Caco-2 (cell line): ENCODE measurements at regions not wholly inside any gene's neighbourhood (a gene's known extent, or its start where the extent isn't known, plus 50 kb on each side); places are given as distances from the start of the nearest gene placed in this dataset.
A peak's percentile ranks its signal among the peaks of the same experiment; 100 is the strongest.

Experiments used
- BruUV-seq: library from RNA; stranded (reverse); fragments of 400-500 nt; replicated peaks from 2 replicates; lab custom pipeline; 2021; lab: Mats Ljungman, UMichigan
- CTCF ChIA-PET: fragments of 300-600 bp; sonication (Branson Sonifier 250); formaldehyde crosslinking; loops from one replicate; lab custom pipeline; 2022; ENCODE audit warnings: antibody characterized with exemption; lab: Charles Lee
- POLR2A ChIA-PET: fragments of 300-600 bp; sonication (Branson Sonifier 250); formaldehyde crosslinking; loops from one replicate; lab custom pipeline; 2022; ENCODE audit warnings: antibody characterized with exemption; lab: Charles Lee
- DNase-seq, 2 experiments: peaks; one replicate each; pipeline versions ENCODE4 v3.0.0 to v3.0.0-alpha.2; 2020 to 2022
- H3K27me3 ChIP-seq: replicated peaks from 2 replicates; pipeline ENCODE4 v1.6.0; 2011; ENCODE audit warnings: low read length; ENCODE audit not compliant: control insufficient read depth, insufficient read depth
- H3K36me3 ChIP-seq: 2 replicates; pipeline ENCODE4 v1.5.1; 2011; ENCODE audit warnings: low read length; ENCODE audit not compliant: control insufficient read depth, insufficient read depth
- H3K4me1 ChIP-seq: fragments of 250-450 bp; sonication (Bioruptor Pico); 2 replicates; pipeline ENCODE4 v1.5.1; 2020; ENCODE audit warnings: mild to moderate bottlenecking
- H3K4me3 ChIP-seq: 2 replicates; pipeline ENCODE4 v1.5.1; 2011; ENCODE audit warnings: low read depth, mild to moderate bottlenecking, control low read depth, low read length
- H3K9me3 ChIP-seq: fragments of 250-450 bp; sonication (Bioruptor Pico); 2 replicates; pipeline ENCODE4 v1.5.1; 2020; ENCODE audit warnings: mild to moderate bottlenecking, moderate library complexity
- H3K27ac Mint-ChIP-seq: one replicate; pipeline ENCODE4 v1.8.0; 2022; ENCODE audit warnings: mixed read lengths; ENCODE audit not compliant: unreplicated experiment
- H3K27me3 Mint-ChIP-seq: one replicate; pipeline ENCODE4 v1.8.0; 2022; ENCODE audit warnings: mixed read lengths; ENCODE audit not compliant: insufficient read depth, unreplicated experiment
- H3K36me3 Mint-ChIP-seq: one replicate; pipeline ENCODE4 v1.8.0; 2022; ENCODE audit warnings: mild to moderate bottlenecking, mixed read lengths; ENCODE audit not compliant: insufficient read depth, unreplicated experiment
- H3K4me1 Mint-ChIP-seq: one replicate; pipeline ENCODE4 v1.8.0; 2022; ENCODE audit warnings: low read depth, mixed read lengths; ENCODE audit not compliant: unreplicated experiment
- H3K4me3 Mint-ChIP-seq: one replicate; pipeline ENCODE4 v1.8.0; 2022; ENCODE audit warnings: mild to moderate bottlenecking, moderate library complexity, mixed read lengths; ENCODE audit not compliant: unreplicated experiment
- H3K9me3 Mint-ChIP-seq: one replicate; pipeline ENCODE4 v1.8.0; 2022; ENCODE audit warnings: mixed read lengths; ENCODE audit not compliant: unreplicated experiment
- CTCF ChIP-seq, 2 experiments: fragments of 200-600 bp in 1 of 2; IDR thresholded peaks; 1 replicate in 1 of 2; 2 replicates in 1 of 2; pipeline versions ENCODE4 v1.5.1 to v1.8.0; 2011 to 2022; ENCODE audit warnings: antibody characterized with exemption in 1 of 2, control low read depth in 1 of 2, inconsistent platforms in 1 of 2, low read depth in 1 of 2, low read length in 1 of 2, mild to moderate bottlenecking in 1 of 2, moderate library complexity in 1 of 2; ENCODE audit not compliant: insufficient read depth in 1 of 2, severe bottlenecking in 1 of 2, unreplicated experiment in 1 of 2
- intact Hi-C: fragments of 100-400 bp; cut with micrococcal nuclease; formaldehyde crosslinking; loops from one replicate; pipeline ENCODE4 v1.10.0; 2022; ENCODE audit not compliant: unreplicated experiment

- CTCF ChIA-PET = no interaction called here
- H3K4me3 ChIP-seq = no peak overlapping the region
- intact Hi-C loops = no loop called here
- no peaks in the 10 kb centered on the region for H3K27me3 Mint-ChIP-seq
- H3K27ac Mint-ChIP-seq = no peak overlapping the region
- no peaks in the 10 kb centered on the region for H3K4me1 Mint-ChIP-seq
- H3K9me3 Mint-ChIP-seq = peaks cover 15% of the 10 kb centered on the region
- no peak for TF ChIP-seq CTCF (IDR thresholded peaks at IDR 0.05; ENCODE audit: insufficient read depth in 1 of 2, low read depth in 1 of 2, low read length in 1 of 2, severe bottlenecking in 1 of 2, unreplicated experiment in 1 of 2)
- H3K27me3 ChIP-seq = no peaks in the 10 kb centered on the region
- H3K36me3 ChIP-seq = no peaks in the 10 kb centered on the region
- H3K9me3 ChIP-seq = peaks cover 5% of the 10 kb centered on the region; the same call in 1 of the 2 replicates
- DNase-seq = no peak
- BruUV-seq = no TSS peak
- no peak overlapping the region for H3K4me3 Mint-ChIP-seq
- H3K36me3 Mint-ChIP-seq = no peaks in the 10 kb centered on the region
- POLR2A ChIA-PET = no interaction called here
- no peaks in the 10 kb centered on the region for H3K4me1 ChIP-seq
Measured at GRCh38 chr1:233514946-233515391, 98.9 kb upstream of the KCNK1 start.

DNA sequence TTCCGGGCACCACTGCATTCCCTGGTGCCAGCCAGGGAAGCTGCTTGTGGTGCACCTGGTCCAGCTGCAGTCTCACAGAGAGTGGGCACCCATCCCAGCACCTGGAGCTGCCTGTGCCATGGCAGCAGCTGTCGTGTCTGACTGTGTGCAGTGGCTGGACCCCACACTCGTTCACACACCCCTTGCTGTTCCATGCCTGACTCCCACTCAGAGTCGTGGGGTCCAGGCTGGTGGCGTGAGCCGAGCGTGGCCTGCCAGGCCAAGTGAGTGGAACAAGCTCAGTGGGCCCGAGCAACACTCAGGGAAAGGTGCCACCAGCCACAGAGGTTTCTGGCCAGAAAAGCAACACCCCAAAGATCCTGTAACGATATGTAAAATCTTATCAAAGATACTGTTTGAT is 97.2 kb upstream of the KCNK1 start:
- Histone ChIP-seq H3K9me3 (peaks cover 5% of the 10 kb centered on the region; the same call in 1 of the 2 replicates), H3K27me3 (no peaks in the 10 kb centered on the region), H3K4me3 (no peak overlapping the region), H3K4me1 (no peaks in the 10 kb centered on the region), H3K36me3 (no peaks in the 10 kb centered on the region)
- POLR2A ChIA-PET = no interaction called here
- Mint-ChIP-seq H3K9me3 (peaks cover 15% of the 10 kb centered on the region), H3K27me3 (no peaks in the 10 kb centered on the region), H3K27ac (no peak overlapping the region), H3K4me1 (no peaks in the 10 kb centered on the region), H3K4me3 (no peak overlapping the region), H3K36me3 (no peaks in the 10 kb centered on the region)
- no TSS peak for BruUV-seq
- intact Hi-C loops = no loop called here
- CTCF ChIA-PET = no interaction called here
- no peak for TF ChIP-seq CTCF (IDR thresholded peaks at IDR 0.05; ENCODE audit: insufficient read depth in 1 of 2, low read depth in 1 of 2, low read length in 1 of 2, severe bottlenecking in 1 of 2, unreplicated experiment in 1 of 2)
- no peak for DNase-seq

- no peaks in the 10 kb centered on the region for H3K36me3 Mint-ChIP-seq
- peaks cover 15% of the 10 kb centered on the region for H3K9me3 Mint-ChIP-seq
- DNase-seq = peak in 1 of 2 experiments; percentile 14
- intact Hi-C loops = no loop called here
- peaks cover 5% of the 10 kb centered on the region; the same call in 1 of the 2 replicates for H3K9me3 ChIP-seq
- BruUV-seq = no TSS peak
- no peaks in the 10 kb centered on the region for H3K4me1 ChIP-seq
- TF ChIP-seq CTCF (IDR thresholded peaks at IDR 0.05; ENCODE audit: insufficient read depth in 1 of 2, low read depth in 1 of 2, low read length in 1 of 2, severe bottlenecking in 1 of 2, unreplicated experiment in 1 of 2) = peak; percentile 1 to 26
- H3K4me1 Mint-ChIP-seq = no peaks in the 10 kb centered on the region
- H3K4me3 ChIP-seq = no peak overlapping the region
- no peaks in the 10 kb centered on the region for H3K36me3 ChIP-seq
- no peak overlapping the region for H3K4me3 Mint-ChIP-seq
- no peaks in the 10 kb centered on the region for H3K27me3 Mint-ChIP-seq
- ChIA-PET POLR2A (no interaction called here), CTCF (no interaction called here)
- no peaks in the 10 kb centered on the region for H3K27me3 ChIP-seq
- no peak overlapping the region for H3K27ac Mint-ChIP-seq
Measured at GRCh38 chr1:233518344-233518743, 95.6 kb upstream of the KCNK1 start.
